ENCODE measurements at regions not wholly inside any gene's neighbourhood (a gene's known extent, or its start where the extent isn't known, plus 50 kb on each side); places are given as distances from the start of the nearest gene placed in this dataset.

- TF ChIP-seq REST (IDR thresholded peaks at IDR 0.05; ENCODE audit: unreplicated experiment), result no peak
- TF ChIP-seq EZH2 (IDR thresholded peaks at IDR 0.05; ENCODE audit: low read depth, unreplicated experiment), result no peak
Observed at GRCh38 chr10:28948046-28948445, 270.7 kb downstream of the BAMBI start (continued).

- Histone ChIP-seq H3K27me3 (ENCODE audit: insufficient read depth) (no peaks in the 10 kb centered on the region), H2AFZ (peak overlapping the region; percentile 53; the same call in 1 of the 2 replicates), H3K27ac (ENCODE audit: low read depth) (no peak overlapping the region), H4K20me1 (replicated peaks; ENCODE audit: insufficient read depth) (no peaks in the 10 kb centered on the region), H3K79me2 (replicated peaks; ENCODE audit: insufficient read depth) (no peaks in the 10 kb centered on the region), H3K9me2 (ENCODE audit: insufficient read depth) (no peaks in the 10 kb centered on the region), H3F3A (replicated peaks; ENCODE audit: low read depth) (no peaks in the 10 kb centered on the region), H3K4me3 (no peak overlapping the region), H3K36me3 (ENCODE audit: insufficient read depth) (no peaks in the 10 kb centered on the region), H3K4me2 (no peak overlapping the region), H3K4me1 (ENCODE audit: insufficient read depth) (no peaks in the 10 kb centered on the region)
- no peak for DNase-seq (ENCODE audit: low spot score)
- no peaks in the 10 kb centered on the region for H3K4me1 Mint-ChIP-seq
- no peak overlapping the region for H3K4me3 Mint-ChIP-seq
- peaks cover 2% of the 10 kb centered on the region; the same call in 2 of the 3 replicates for H3K9me3 Mint-ChIP-seq
- ATAC-seq, result no peak
- no peaks in the 10 kb centered on the region; the same call in 2 of the 3 replicates for H3K36me3 Mint-ChIP-seq (ENCODE audit: low read depth)
- no peak overlapping the region for H3K27ac Mint-ChIP-seq
- H3K27me3 Mint-ChIP-seq (ENCODE audit: insufficient read depth, low read depth, poor library complexity), result no peaks in the 10 kb centered on the region
- TF ChIP-seq ZNF462 (CRISPR knock-in tag; IDR thresholded peaks at IDR 0.05), result no peak
- no peak for TF ChIP-seq EZH2 (IDR thresholded peaks at IDR 0.05; ENCODE audit: low read depth, unreplicated experiment)
- no peak for TF ChIP-seq ZNF331 (CRISPR knock-in tag; IDR thresholded peaks at IDR 0.05; ENCODE audit: low read depth)
- TF ChIP-seq REST (IDR thresholded peaks at IDR 0.05; ENCODE audit: unreplicated experiment), result no peak
- no peak for TF ChIP-seq EZH2phosphoT487 (IDR thresholded peaks at IDR 0.05; ENCODE audit: unreplicated experiment)
- TF ChIP-seq POLR2AphosphoS5 (IDR thresholded peaks at IDR 0.05; ENCODE audit: low read depth), result no peak
- no peak for TF ChIP-seq ZNF114 (CRISPR knock-in tag; IDR thresholded peaks at IDR 0.05)
Observed at GRCh38 chr10:28949005-28950004, 272.0 kb downstream of the BAMBI start.

All from GM23338 (cell line).